Ishikawa (cell line): ENCODE measurements at regions not wholly inside any gene's neighbourhood (a gene's known extent, or its start where the extent isn't known, plus 50 kb on each side); places are given as distances from the start of the nearest gene placed in this dataset.

Experiments used
- CEBPB ChIP-seq: IDR thresholded peaks from 2 replicates; pipeline ENCODE4 v1.6.1; 2012
- CREB1 ChIP-seq: IDR thresholded peaks from 2 replicates; pipeline ENCODE4 v1.6.1; 2012; ENCODE audit warnings: low read depth
- EGR1 ChIP-seq: IDR thresholded peaks from 2 replicates; pipeline ENCODE4 v1.6.1; 2012
- EP300 ChIP-seq: IDR thresholded peaks from 2 replicates; pipeline ENCODE4 v1.6.1; 2012; ENCODE audit warnings: borderline replicate concordance
- FOXM1 ChIP-seq: IDR thresholded peaks from 2 replicates; pipeline ENCODE4 v1.6.1; 2012; ENCODE audit warnings: low read depth, borderline replicate concordance
- MAX ChIP-seq: IDR thresholded peaks from 2 replicates; pipeline ENCODE4 v1.6.1; 2012
- NFIC ChIP-seq: IDR thresholded peaks from 2 replicates; pipeline ENCODE4 v1.6.1; 2012
- RAD21 ChIP-seq: IDR thresholded peaks from 2 replicates; pipeline ENCODE4 v1.6.1; 2012; ENCODE audit warnings: low read depth
- TAF1 ChIP-seq: IDR thresholded peaks from 2 replicates; pipeline ENCODE4 v1.6.1; 2012; ENCODE audit warnings: low read depth, mild to moderate bottlenecking
- TCF12 ChIP-seq: IDR thresholded peaks from 2 replicates; pipeline ENCODE4 v1.6.1; 2012; ENCODE audit warnings: low read depth
- TEAD4 ChIP-seq: IDR thresholded peaks from 2 replicates; pipeline ENCODE4 v1.6.1; 2012
- USF1 ChIP-seq: IDR thresholded peaks from 2 replicates; pipeline ENCODE4 v1.6.1; 2012
- YY1 ChIP-seq: IDR thresholded peaks from 2 replicates; pipeline ENCODE4 v1.6.1; 2012; ENCODE audit warnings: low read depth
- ZBTB7A ChIP-seq: IDR thresholded peaks from 2 replicates; pipeline ENCODE4 v1.6.1; 2012; ENCODE audit warnings: low read depth
- TF ChIP-seq, protein P1 (sequence below): IDR thresholded peaks from 2 replicates; pipeline ENCODE4 v1.6.1; 2012; ENCODE audit warnings: low read depth, mild to moderate bottlenecking

- TF ChIP-seq FOXM1 (no peak), MAX (no peak), USF1 (no peak), NFIC (no peak), EP300 (no peak), CREB1 (no peak), CEBPB (no peak), TAF1 (no peak), RAD21 (no peak), ZBTB7A (no peak)
- TF ChIP-seq, protein P1, sequence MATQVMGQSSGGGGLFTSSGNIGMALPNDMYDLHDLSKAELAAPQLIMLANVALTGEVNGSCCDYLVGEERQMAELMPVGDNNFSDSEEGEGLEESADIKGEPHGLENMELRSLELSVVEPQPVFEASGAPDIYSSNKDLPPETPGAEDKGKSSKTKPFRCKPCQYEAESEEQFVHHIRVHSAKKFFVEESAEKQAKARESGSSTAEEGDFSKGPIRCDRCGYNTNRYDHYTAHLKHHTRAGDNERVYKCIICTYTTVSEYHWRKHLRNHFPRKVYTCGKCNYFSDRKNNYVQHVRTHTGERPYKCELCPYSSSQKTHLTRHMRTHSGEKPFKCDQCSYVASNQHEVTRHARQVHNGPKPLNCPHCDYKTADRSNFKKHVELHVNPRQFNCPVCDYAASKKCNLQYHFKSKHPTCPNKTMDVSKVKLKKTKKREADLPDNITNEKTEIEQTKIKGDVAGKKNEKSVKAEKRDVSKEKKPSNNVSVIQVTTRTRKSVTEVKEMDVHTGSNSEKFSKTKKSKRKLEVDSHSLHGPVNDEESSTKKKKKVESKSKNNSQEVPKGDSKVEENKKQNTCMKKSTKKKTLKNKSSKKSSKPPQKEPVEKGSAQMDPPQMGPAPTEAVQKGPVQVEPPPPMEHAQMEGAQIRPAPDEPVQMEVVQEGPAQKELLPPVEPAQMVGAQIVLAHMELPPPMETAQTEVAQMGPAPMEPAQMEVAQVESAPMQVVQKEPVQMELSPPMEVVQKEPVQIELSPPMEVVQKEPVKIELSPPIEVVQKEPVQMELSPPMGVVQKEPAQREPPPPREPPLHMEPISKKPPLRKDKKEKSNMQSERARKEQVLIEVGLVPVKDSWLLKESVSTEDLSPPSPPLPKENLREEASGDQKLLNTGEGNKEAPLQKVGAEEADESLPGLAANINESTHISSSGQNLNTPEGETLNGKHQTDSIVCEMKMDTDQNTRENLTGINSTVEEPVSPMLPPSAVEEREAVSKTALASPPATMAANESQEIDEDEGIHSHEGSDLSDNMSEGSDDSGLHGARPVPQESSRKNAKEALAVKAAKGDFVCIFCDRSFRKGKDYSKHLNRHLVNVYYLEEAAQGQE, result no peak
These were observed 235.0 kb upstream of the PRDM1 start for GRCh38 chr6:105851113-105851580.

GRCh38 chr6:105850261-105851112 lies 235.6 kb upstream of the PRDM1 start:
- TF ChIP-seq TCF12, result no peak
- no peak for TF ChIP-seq ZBTB7A
- no peak for TF ChIP-seq USF1
- no peak for TF ChIP-seq TAF1
- TF ChIP-seq EGR1, result no peak
- TF ChIP-seq EP300, result no peak
- no peak for TF ChIP-seq RAD21
- TF ChIP-seq CREB1, result no peak
- TF ChIP-seq YY1, result no peak
- TF ChIP-seq NFIC, result no peak
- no peak for TF ChIP-seq TEAD4
- no peak for TF ChIP-seq CEBPB

DNA sequence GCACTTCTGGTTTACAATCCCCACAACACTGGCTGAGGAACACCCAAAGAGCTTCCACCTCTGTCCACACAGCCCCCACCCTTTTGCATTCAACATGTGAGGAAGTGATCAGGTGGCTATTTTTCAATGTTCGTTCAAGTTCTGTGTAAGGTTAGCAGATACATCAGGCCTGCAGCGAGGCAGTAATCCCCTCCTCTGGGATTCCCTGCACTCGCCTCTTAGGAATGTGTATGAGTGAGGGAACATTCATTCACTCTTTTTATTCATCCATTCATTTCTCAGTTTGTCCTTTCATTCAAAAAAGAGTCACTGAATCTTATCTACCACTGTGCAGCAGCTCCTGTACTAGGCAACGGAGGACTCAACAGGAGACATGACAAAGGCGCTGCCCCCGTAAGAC lies 236.4 kb upstream of the PRDM1 start:
- TF ChIP-seq CEBPB (no peak), YY1 (no peak), EGR1 (no peak), NFIC (no peak), TEAD4 (no peak), CREB1 (no peak), EP300 (no peak), TAF1 (no peak), MAX (no peak), TCF12 (no peak), USF1 (no peak), RAD21 (no peak), FOXM1 (no peak), ZBTB7A (no peak)
- TF ChIP-seq, protein P1, result no peak

DNA sequence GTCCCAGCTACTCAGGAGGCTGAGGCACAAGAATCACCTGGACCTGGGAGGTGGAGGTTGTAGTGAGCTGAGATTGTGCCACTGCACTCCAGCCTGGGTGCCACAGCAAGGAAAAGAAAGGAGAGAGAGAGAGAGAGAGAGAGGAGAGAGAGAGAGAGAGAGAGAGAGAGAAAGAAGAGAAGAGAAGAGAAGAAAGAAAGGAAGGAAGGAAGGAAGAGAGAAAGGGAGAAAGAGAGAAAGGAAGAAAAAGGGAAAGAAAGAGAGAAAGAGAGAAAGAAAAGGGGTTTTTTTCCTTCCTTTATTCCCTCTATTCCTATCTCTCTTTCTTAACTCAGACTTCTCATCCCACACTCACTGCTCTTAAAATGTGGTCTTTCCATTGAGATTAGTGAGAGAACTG lies 238.7 kb upstream of the PRDM1 start:
- TF ChIP-seq TAF1 (no peak), USF1 (no peak), FOXM1 (no peak), TCF12 (no peak), NFIC (no peak), RAD21 (no peak), EGR1 (no peak), EP300 (no peak), CREB1 (no peak), TEAD4 (no peak), CEBPB (no peak), MAX (no peak)
- TF ChIP-seq, protein P1, result no peak
